ENCODE measurements at regions not wholly inside any gene's neighbourhood (a gene's known extent, or its start where the extent isn't known, plus 50 kb on each side); places are given as distances from the start of the nearest gene placed in this dataset.

- POLR2A ChIA-PET = no interaction called here
- CTCF ChIA-PET = no interaction called here
- H3K4me3 ChIP-seq (replicated peaks in 1 of 2; ENCODE audit: low read depth in 1 of 2, low read length in 2 of 2) = no peak overlapping the region
Measured at GRCh38 chr6:164396071-164397047, 913.0 kb downstream of the C6orf118 start.

More at GRCh38 chr6:164396071-164397047, 913.0 kb downstream of the C6orf118 start:
- TF ChIP-seq ELF1 (IDR thresholded peaks at IDR 0.05; ENCODE audit: borderline replicate concordance, low read depth) (no peak), CBX3 (IDR thresholded peaks at IDR 0.05; ENCODE audit: low read depth) (no peak), EGR1 (IDR thresholded peaks at IDR 0.05; ENCODE audit: low read depth) (no peak), RAD21 (IDR thresholded peaks at IDR 0.05; ENCODE audit: low read depth) (no peak), JUND (IDR thresholded peaks at IDR 0.05) (no peak), CEBPB (IDR thresholded peaks at IDR 0.05; ENCODE audit: low read depth) (no peak), POLR2AphosphoS5 (IDR thresholded peaks at IDR 0.05; ENCODE audit: low read depth, low read length) (no peak)
- TF ChIP-seq, protein P1, sequence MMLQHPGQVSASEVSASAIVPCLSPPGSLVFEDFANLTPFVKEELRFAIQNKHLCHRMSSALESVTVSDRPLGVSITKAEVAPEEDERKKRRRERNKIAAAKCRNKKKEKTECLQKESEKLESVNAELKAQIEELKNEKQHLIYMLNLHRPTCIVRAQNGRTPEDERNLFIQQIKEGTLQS (IDR thresholded peaks at IDR 0.05) = no peak
- TF ChIP-seq, protein P2, sequence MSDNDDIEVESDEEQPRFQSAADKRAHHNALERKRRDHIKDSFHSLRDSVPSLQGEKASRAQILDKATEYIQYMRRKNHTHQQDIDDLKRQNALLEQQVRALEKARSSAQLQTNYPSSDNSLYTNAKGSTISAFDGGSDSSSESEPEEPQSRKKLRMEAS (IDR thresholded peaks at IDR 0.05) = no peak
- TF ChIP-seq, protein P3, sequence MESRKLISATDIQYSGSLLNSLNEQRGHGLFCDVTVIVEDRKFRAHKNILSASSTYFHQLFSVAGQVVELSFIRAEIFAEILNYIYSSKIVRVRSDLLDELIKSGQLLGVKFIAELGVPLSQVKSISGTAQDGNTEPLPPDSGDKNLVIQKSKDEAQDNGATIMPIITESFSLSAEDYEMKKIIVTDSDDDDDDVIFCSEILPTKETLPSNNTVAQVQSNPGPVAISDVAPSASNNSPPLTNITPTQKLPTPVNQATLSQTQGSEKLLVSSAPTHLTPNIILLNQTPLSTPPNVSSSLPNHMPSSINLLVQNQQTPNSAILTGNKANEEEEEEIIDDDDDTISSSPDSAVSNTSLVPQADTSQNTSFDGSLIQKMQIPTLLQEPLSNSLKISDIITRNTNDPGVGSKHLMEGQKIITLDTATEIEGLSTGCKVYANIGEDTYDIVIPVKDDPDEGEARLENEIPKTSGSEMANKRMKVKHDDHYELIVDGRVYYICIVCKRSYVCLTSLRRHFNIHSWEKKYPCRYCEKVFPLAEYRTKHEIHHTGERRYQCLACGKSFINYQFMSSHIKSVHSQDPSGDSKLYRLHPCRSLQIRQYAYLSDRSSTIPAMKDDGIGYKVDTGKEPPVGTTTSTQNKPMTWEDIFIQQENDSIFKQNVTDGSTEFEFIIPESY (IDR thresholded peaks at IDR 0.05; ENCODE audit: extremely low read depth, insufficient replicate concordance, low read length) = no peak
- Histone ChIP-seq H4K20me1 (ENCODE audit: insufficient read depth) (no peaks in the 10 kb centered on the region), H3K27me3 (ENCODE audit: insufficient read depth, low read length) (no peaks in the 10 kb centered on the region), H3K36me3 (ENCODE audit: control insufficient read depth in 1 of 2, insufficient read depth in 2 of 2, low read length in 2 of 2) (no peaks in the 10 kb centered on the region), H3K4me2 (ENCODE audit: low read length) (no peak overlapping the region), H3K27ac (ENCODE audit: low read depth, low read length) (no peak overlapping the region), H3K79me2 (ENCODE audit: insufficient read depth, low read length) (no peaks in the 10 kb centered on the region), H3K4me1 (ENCODE audit: control insufficient read depth in 1 of 2, insufficient read depth in 2 of 2, low read length in 2 of 2) (no peaks in the 10 kb centered on the region), H3K9me3 (ENCODE audit: control insufficient read depth in 1 of 2, insufficient read depth in 1 of 2, low read depth in 1 of 2, low read length in 2 of 2) (0 out of 4 replicates have a peak, but pooled peaks cover 0 to 5% of the 10 kb centered on the region in 2 experiments), H3K9ac (ENCODE audit: low read length) (no peak overlapping the region), H3K9me2 (ENCODE audit: insufficient read depth) (no peaks in the 10 kb centered on the region), H2AFZ (ENCODE audit: low read depth, low read length, poor library complexity, severe bottlenecking) (no peak overlapping the region)
- BruUV-seq (replicated peaks) = no TSS peak
- intact Hi-C loops (cut with micrococcal nuclease) = no loop called here
- RAD21 ChIA-PET (ENCODE audit: low non-redundant PET in 1 of 2, low total read pairs in 2 of 2, uncharacterized antibody in 2 of 2, unreplicated experiment in 2 of 2) = no interaction called here
- DNase-seq (ENCODE audit: low read depth, low spot score) (no peak), ATAC-seq (no peak)
